Testis (tissue), 2 donors: ENCODE measurements at regions not wholly inside any gene's neighbourhood (a gene's known extent, or its start where the extent isn't known, plus 50 kb on each side); places are given as distances from the start of the nearest gene placed in this dataset.

Experiments used
- DNase-seq: peaks from one replicate; pipeline ENCODE4 v3.0.0-alpha.2; 2019
- H3K27ac ChIP-seq, 2 donors: fragments of 200-600 bp; sonication (generic); one replicate each; pipeline ENCODE4 v1.5.1; 2019
- H3K27me3 ChIP-seq: fragments of 200-600 bp; sonication (generic); one replicate; pipeline ENCODE4 v1.5.1; 2019
- H3K36me3 ChIP-seq: fragments of 200-600 bp; sonication (generic); one replicate; pipeline ENCODE4 v1.5.1; 2017; ENCODE audit warnings: low read depth; ENCODE audit errors: missing control alignments
- H3K4me1 ChIP-seq: fragments of 200-600 bp; sonication (generic); one replicate; pipeline ENCODE4 v1.5.1; 2019
- H3K4me3 ChIP-seq, 2 donors: fragments of 200-600 bp; sonication (generic); one replicate each; pipeline ENCODE4 v1.5.1; 2017 to 2019
- H3K9me3 ChIP-seq: fragments of 200-600 bp; sonication (generic); one replicate; pipeline ENCODE4 v1.5.1; 2017
- CTCF ChIP-seq, 3 experiments: fragments of 450-650 bp in 2 of 3; fragments of 200-600 bp in 1 of 3; sonication (generic) in 1 of 3; IDR thresholded peaks; one replicate each; pipeline ENCODE4 v1.5.1; 2016 to 2019; ENCODE audit warnings: antibody characterized with exemption in 3 of 3, mild to moderate bottlenecking in 2 of 3, moderate library complexity in 1 of 3
- POLR2A ChIP-seq: fragments of 450-650 bp; IDR thresholded peaks from one replicate; pipeline ENCODE4 v1.6.1; 2017; ENCODE audit warnings: antibody characterized with exemption, mild to moderate bottlenecking, moderate library complexity
- WGBS, 2 donors: methylation state at CpG; one replicate each; pipeline ENCODE4 v1.1.5; 2018; 5-methylcytosine and 5-hydroxymethylcytosine counted together
- intact Hi-C: fragments of 100-400 bp; cut with DNase I; formaldehyde crosslinking; loops from one replicate; pipeline ENCODE4 v1.15.1; 2023; ENCODE audit warnings: low total_unique reads

- H3K9me3 ChIP-seq, result no peaks in the 10 kb centered on the region
- TF ChIP-seq CTCF (IDR thresholded peaks at IDR 0.05) (no peak), POLR2A (no peak)
- H3K4me1 ChIP-seq, result no peaks in the 10 kb centered on the region
- H3K27me3 ChIP-seq, result no peaks in the 10 kb centered on the region
- no peak overlapping the region for H3K27ac ChIP-seq
- H3K4me3 ChIP-seq, result no peak overlapping the region
- WGBS, 2 donors, result 88 to 94% methylated on average over 4 of the region's 4 CpGs
- intact Hi-C loops, result no loop called here
- H3K36me3 ChIP-seq, result no peaks in the 10 kb centered on the region
- no peak for DNase-seq
These were observed 310.8 kb downstream of the BCL11B start for GRCh38 chr14:98961191-98961590.

GRCh38 chr14:98962118-98962517, 309.9 kb downstream of the BCL11B start:
- intact Hi-C loops, result no loop called here

GRCh38 chr14:98963610-98964009, 308.4 kb downstream of the BCL11B start:
- Histone ChIP-seq H3K9me3 (no peaks in the 10 kb centered on the region), H3K4me1 (no peaks in the 10 kb centered on the region), H3K4me3 (no peak overlapping the region), H3K27ac (no peak overlapping the region), H3K36me3 (no peaks in the 10 kb centered on the region), H3K27me3 (no peaks in the 10 kb centered on the region)
- no peak for DNase-seq
- 73 to 78% methylated on average over 2 of the region's 2 CpGs for WGBS, 2 donors
- no peak for TF ChIP-seq CTCF (IDR thresholded peaks at IDR 0.05)
- TF ChIP-seq POLR2A, result no peak
- intact Hi-C loops, result no loop called here

More at GRCh38 chr14:98962118-98962517, 309.9 kb downstream of the BCL11B start:
- Histone ChIP-seq H3K27ac (no peak overlapping the region), H3K4me3 (no peak overlapping the region), H3K4me1 (no peaks in the 10 kb centered on the region), H3K9me3 (no peaks in the 10 kb centered on the region), H3K27me3 (no peaks in the 10 kb centered on the region), H3K36me3 (no peaks in the 10 kb centered on the region)
- 87 to 88% methylated on average over 12 of the region's 12 CpGs for WGBS, 2 donors
- TF ChIP-seq CTCF (IDR thresholded peaks at IDR 0.05), result no peak
- no peak for TF ChIP-seq POLR2A
- no peak for DNase-seq

GRCh38 chr14:98964171-98964570, 307.8 kb downstream of the BCL11B start:
- 61 to 78% methylated on average over 2 to 7 of the region's 7 CpGs for WGBS, 2 donors
- H3K27me3 ChIP-seq, result no peaks in the 10 kb centered on the region
- intact Hi-C loops, result no loop called here
- H3K36me3 ChIP-seq, result no peaks in the 10 kb centered on the region
- no peaks in the 10 kb centered on the region for H3K9me3 ChIP-seq
- no peak overlapping the region for H3K4me3 ChIP-seq
- no peak overlapping the region for H3K27ac ChIP-seq
- DNase-seq, result no peak
- TF ChIP-seq POLR2A, result no peak
- no peak for TF ChIP-seq CTCF (IDR thresholded peaks at IDR 0.05)
- no peaks in the 10 kb centered on the region for H3K4me1 ChIP-seq

- whole genome bisulfite sequencing, 2 donors, result 75 to 83% methylated on average over 5 of the region's 5 CpGs
- H3K36me3 ChIP-seq, result no peaks in the 10 kb centered on the region
- TF ChIP-seq CTCF (IDR thresholded peaks at IDR 0.05), result no peak
- TF ChIP-seq POLR2A, result no peak
- H3K27ac ChIP-seq, result no peak overlapping the region
- DNase-seq, result no peak
- H3K4me3 ChIP-seq, result no peak overlapping the region
- no peaks in the 10 kb centered on the region for H3K9me3 ChIP-seq
- no peaks in the 10 kb centered on the region for H3K27me3 ChIP-seq
- H3K4me1 ChIP-seq, result no peaks in the 10 kb centered on the region
- intact Hi-C loops, result no loop called here
These were observed 306.9 kb downstream of the BCL11B start for GRCh38 chr14:98965076-98965475.
